ENCODE measurements at regions not wholly inside any gene's neighbourhood (a gene's known extent, or its start where the extent isn't known, plus 50 kb on each side); places are given as distances from the start of the nearest gene placed in this dataset.
"Not testable (repeated sequence)": the region's sequence is repeated elsewhere in the genome, so short reads cannot be mapped to it uniquely, and the experiment has no call there.

- H3K27ac ChIP-seq (ENCODE audit: low read length, poor library complexity, severe bottlenecking); H4K91ac ChIP-seq (ENCODE audit: low read length); H2BK120ac ChIP-seq (ENCODE audit: low read depth, low read length); H3K4ac ChIP-seq (ENCODE audit: low read depth in 1 of 2, low read length in 2 of 2); H3K4me2 ChIP-seq (ENCODE audit: low read length, poor library complexity, severe bottlenecking); H3K4me3 ChIP-seq (ENCODE audit: insufficient read depth in 1 of 2, low read depth in 1 of 2, low read length in 2 of 2); DNase-seq; H3K18ac ChIP-seq (ENCODE audit: low read depth in 1 of 2, low read length in 2 of 2); H3K14ac ChIP-seq (ENCODE audit: low read length in 2 of 2); H3K23ac ChIP-seq (ENCODE audit: low read length in 2 of 2); H2BK15ac ChIP-seq (ENCODE audit: low read depth, poor library complexity, severe bottlenecking); H3K9me3 ChIP-seq (ENCODE audit: control insufficient read depth, low read length); H2BK5ac ChIP-seq (ENCODE audit: low read depth, low read length, poor library complexity, severe bottlenecking); H3K36me3 ChIP-seq (ENCODE audit: control insufficient read depth in 1 of 2, insufficient read depth in 2 of 2, low read depth in 1 of 2, low read length in 2 of 2); H4K8ac ChIP-seq (ENCODE audit: low read length); H2AFZ ChIP-seq (ENCODE audit: low read depth, low read length); H3K9ac ChIP-seq (ENCODE audit: low read length); H2AK5ac ChIP-seq (ENCODE audit: low read length, severe bottlenecking); H2BK12ac ChIP-seq (ENCODE audit: low read length in 2 of 2); H3K79me1 ChIP-seq (replicated peaks; ENCODE audit: low read length, poor library complexity, severe bottlenecking): not testable (repeated sequence)
- 89% methylated on average over 5 of the region's 5 CpGs for WGBS
- Histone ChIP-seq H3K27me3 (ENCODE audit: control insufficient read depth in 1 of 2, insufficient read depth in 1 of 2, low read length in 2 of 2) (peaks cover 0 to 14% of the 10 kb centered on the region in 2 experiments), H3K4me1 (ENCODE audit: control insufficient read depth, insufficient read depth, low read depth, low read length) (peaks cover 16% of the 10 kb centered on the region)
These were observed 146.0 kb upstream of the SOD1 start for GRCh38 chr21:31513541-31513940.

- H3K36me3 ChIP-seq (ENCODE audit: control insufficient read depth in 1 of 2, insufficient read depth in 2 of 2, low read depth in 1 of 2, low read length in 2 of 2); H2AK5ac ChIP-seq (ENCODE audit: low read length, severe bottlenecking); H2AFZ ChIP-seq (ENCODE audit: low read depth, low read length); H3K9ac ChIP-seq (ENCODE audit: low read length); H2BK5ac ChIP-seq (ENCODE audit: low read depth, low read length, poor library complexity, severe bottlenecking); H3K23ac ChIP-seq (ENCODE audit: low read length in 2 of 2); H3K4me2 ChIP-seq (ENCODE audit: low read length, poor library complexity, severe bottlenecking); H3K4ac ChIP-seq (ENCODE audit: low read depth in 1 of 2, low read length in 2 of 2); H3K18ac ChIP-seq (ENCODE audit: low read depth in 1 of 2, low read length in 2 of 2); H2BK15ac ChIP-seq (ENCODE audit: low read depth, poor library complexity, severe bottlenecking); H2BK120ac ChIP-seq (ENCODE audit: low read depth, low read length); H4K8ac ChIP-seq (ENCODE audit: low read length); H4K91ac ChIP-seq (ENCODE audit: low read length); H3K27ac ChIP-seq (ENCODE audit: low read length, poor library complexity, severe bottlenecking); DNase-seq; H2BK12ac ChIP-seq (ENCODE audit: low read length in 2 of 2); H3K79me1 ChIP-seq (replicated peaks; ENCODE audit: low read length, poor library complexity, severe bottlenecking); H3K4me3 ChIP-seq (ENCODE audit: insufficient read depth in 1 of 2, low read depth in 1 of 2, low read length in 2 of 2); H3K14ac ChIP-seq (ENCODE audit: low read length in 2 of 2); H3K9me3 ChIP-seq (ENCODE audit: control insufficient read depth, low read length): not testable (repeated sequence)
- 97% methylated on average over 4 of the region's 4 CpGs for WGBS
- H3K27me3 ChIP-seq (ENCODE audit: control insufficient read depth in 1 of 2, insufficient read depth in 1 of 2, low read length in 2 of 2): peaks cover 0 to 14% of the 10 kb centered on the region in 2 experiments
- peaks cover 16% of the 10 kb centered on the region for H3K4me1 ChIP-seq (ENCODE audit: control insufficient read depth, insufficient read depth, low read depth, low read length)
These were observed 147.5 kb upstream of the SOD1 start for GRCh38 chr21:31511999-31512398.

GRCh38 chr21:31511258-31511657, 148.2 kb upstream of the SOD1 start:
- WGBS: 96% methylated on average over 7 of the region's 7 CpGs
- Histone ChIP-seq H2BK12ac (ENCODE audit: low read length in 2 of 2) (no peak overlapping the region), H3K18ac (ENCODE audit: low read depth in 1 of 2, low read length in 2 of 2) (no peak overlapping the region)

GRCh38 chr21:31509194-31510017, 150.1 kb upstream of the SOD1 start:
- Histone ChIP-seq H3K27me3 (ENCODE audit: control insufficient read depth in 1 of 2, insufficient read depth in 1 of 2, low read length in 2 of 2) (peaks cover 0 to 3% of the 10 kb centered on the region in 2 experiments), H3K27ac (ENCODE audit: low read length, poor library complexity, severe bottlenecking) (no peak overlapping the region), H2BK12ac (ENCODE audit: low read length in 2 of 2) (no peak overlapping the region), H3K4me1 (ENCODE audit: control insufficient read depth, insufficient read depth, low read depth, low read length) (peaks cover 11% of the 10 kb centered on the region), H3K79me1 (replicated peaks; ENCODE audit: low read length, poor library complexity, severe bottlenecking) (no peaks in the 10 kb centered on the region), H3K14ac (ENCODE audit: low read length in 2 of 2) (peak overlapping the region in 1 of 2 experiments; percentile 4), H3K18ac (ENCODE audit: low read depth in 1 of 2, low read length in 2 of 2) (no peak overlapping the region), H3K9me3 (ENCODE audit: control insufficient read depth, low read length) (no peaks in the 10 kb centered on the region), H3K36me3 (ENCODE audit: control insufficient read depth in 1 of 2, insufficient read depth in 2 of 2, low read depth in 1 of 2, low read length in 2 of 2) (no peaks in the 10 kb centered on the region), H3K4ac (ENCODE audit: low read depth in 1 of 2, low read length in 2 of 2) (no peak overlapping the region), H4K91ac (ENCODE audit: low read length) (no peak overlapping the region), H2AK5ac (ENCODE audit: low read length, severe bottlenecking) (peak overlapping the region; percentile 46), H3K4me3 (ENCODE audit: insufficient read depth in 1 of 2, low read depth in 1 of 2, low read length in 2 of 2) (no peak overlapping the region), H3K4me2 (ENCODE audit: low read length, poor library complexity, severe bottlenecking) (peak overlapping the region; percentile 17), H2BK15ac (ENCODE audit: low read depth, poor library complexity, severe bottlenecking) (no peak overlapping the region), H2AFZ (ENCODE audit: low read depth, low read length) (no peak overlapping the region), H3K23ac (ENCODE audit: low read length in 2 of 2) (no peak overlapping the region), H2BK120ac (ENCODE audit: low read depth, low read length) (no peak overlapping the region), H3K9ac (ENCODE audit: low read length) (no peak overlapping the region), H4K8ac (ENCODE audit: low read length) (no peak overlapping the region), H2BK5ac (ENCODE audit: low read depth, low read length, poor library complexity, severe bottlenecking) (no peak overlapping the region)
- DNase-seq: peak; percentile 32
- WGBS: 51% methylated on average over 13 of the region's 14 CpGs

More at GRCh38 chr21:31511258-31511657, 148.2 kb upstream of the SOD1 start:
- H3K4me2 ChIP-seq (ENCODE audit: low read length, poor library complexity, severe bottlenecking): no peak overlapping the region
- no peak overlapping the region for H3K4ac ChIP-seq (ENCODE audit: low read depth in 1 of 2, low read length in 2 of 2)
- no peaks in the 10 kb centered on the region for H3K36me3 ChIP-seq (ENCODE audit: control insufficient read depth in 1 of 2, insufficient read depth in 2 of 2, low read depth in 1 of 2, low read length in 2 of 2)
- no peak overlapping the region for H2AK5ac ChIP-seq (ENCODE audit: low read length, severe bottlenecking)
- no peak overlapping the region for H3K14ac ChIP-seq (ENCODE audit: low read length in 2 of 2)
- no peak overlapping the region for H3K4me3 ChIP-seq (ENCODE audit: insufficient read depth in 1 of 2, low read depth in 1 of 2, low read length in 2 of 2)
- H3K27me3 ChIP-seq (ENCODE audit: control insufficient read depth in 1 of 2, insufficient read depth in 1 of 2, low read length in 2 of 2): peaks cover 0 to 14% of the 10 kb centered on the region in 2 experiments
- H3K27ac ChIP-seq (ENCODE audit: low read length, poor library complexity, severe bottlenecking): no peak overlapping the region
- H4K8ac ChIP-seq (ENCODE audit: low read length): no peak overlapping the region
- no peak overlapping the region for H2AFZ ChIP-seq (ENCODE audit: low read depth, low read length)
- H2BK5ac ChIP-seq (ENCODE audit: low read depth, low read length, poor library complexity, severe bottlenecking): no peak overlapping the region
- H2BK120ac ChIP-seq (ENCODE audit: low read depth, low read length): no peak overlapping the region
- no peak overlapping the region for H3K9ac ChIP-seq (ENCODE audit: low read length)
- H3K23ac ChIP-seq (ENCODE audit: low read length in 2 of 2): no peak overlapping the region
- H3K4me1 ChIP-seq (ENCODE audit: control insufficient read depth, insufficient read depth, low read depth, low read length): peaks cover 16% of the 10 kb centered on the region
- no peak overlapping the region for H2BK15ac ChIP-seq (ENCODE audit: low read depth, poor library complexity, severe bottlenecking)
- peaks cover 2% of the 10 kb centered on the region for H3K79me1 ChIP-seq (replicated peaks; ENCODE audit: low read length, poor library complexity, severe bottlenecking)
- no peak for DNase-seq
- no peak overlapping the region for H4K91ac ChIP-seq (ENCODE audit: low read length)
- no peaks in the 10 kb centered on the region for H3K9me3 ChIP-seq (ENCODE audit: control insufficient read depth, low read length)

Measured in mesenchymal stem cell (in vitro differentiated cells and primary cell).